B cell (primary cell): ENCODE measurements at regions not wholly inside any gene's neighbourhood (a gene's known extent, or its start where the extent isn't known, plus 50 kb on each side); places are given as distances from the start of the nearest gene placed in this dataset.

Source experiments
- ATAC-seq: fragments of 200-7000 bp; cut with Tn5 transposase; one replicate; pipeline ENCODE4 v1.10.0; 2021; ENCODE audit warnings: low read depth, mild to moderate bottlenecking, moderate number of reproducible peaks, moderate library complexity
- CTCF ChIA-PET: fragments of 350-600 bp; sonication (Branson Sonifier 250); formaldehyde crosslinking; loops from one replicate; lab custom pipeline; 2021; ENCODE audit warnings: antibody characterized with exemption, inconsistent platforms; lab: Charles Lee
- POLR2A ChIA-PET: fragments of 350-600 bp; sonication (Branson Sonifier 250); formaldehyde crosslinking; loops from one replicate; lab custom pipeline; 2021; ENCODE audit warnings: antibody characterized with exemption; lab: Charles Lee
- DNase-seq: peaks from one replicate; pipeline ENCODE4 v3.0.0; 2013
- H2AFZ ChIP-seq: 2 replicates; pipeline ENCODE4 v1.6.1; 2012; ENCODE audit warnings: mild to moderate bottlenecking, low read depth, low read length; ENCODE audit not compliant: insufficient read depth, poor library complexity, severe bottlenecking
- H3K27ac ChIP-seq, 2 donors: 1 replicate in 1 of 2; 2 replicates in 1 of 2; pipeline ENCODE4 v1.5.1; 2012 to 2013; ENCODE audit warnings: low read length in 2 of 2, mild to moderate bottlenecking in 2 of 2, moderate library complexity in 1 of 2
- H3K27me3 ChIP-seq, 4 experiments: fragments of 200-600 bp in 1 of 4; sonication (generic) in 1 of 4; replicated peaks in 1 of 4; 1 replicate in 2 of 4; 2 replicates in 2 of 4; pipeline versions ENCODE4 v1.6.1 to v1.7.0; 2013 to 2016; ENCODE audit warnings: low read length in 3 of 4, mild to moderate bottlenecking in 2 of 4, mixed read lengths in 1 of 4, moderate library complexity in 1 of 4; ENCODE audit not compliant: insufficient read depth in 4 of 4, control insufficient read depth in 3 of 4; ENCODE audit errors: control extremely low read depth in 1 of 4
- H3K36me3 ChIP-seq, 2 experiments: replicated peaks in 1 of 2; 1 replicate in 1 of 2; 2 replicates in 1 of 2; pipeline versions ENCODE4 v1.6.1 to v1.7.1; 2013; ENCODE audit warnings: low read length in 1 of 2; ENCODE audit not compliant: insufficient read depth in 2 of 2, control insufficient read depth in 1 of 2; ENCODE audit errors: control extremely low read depth in 1 of 2, extremely low read depth in 1 of 2
- H3K4me1 ChIP-seq, 2 donors: fragments of 200-600 bp in 1 of 2; sonication (generic) in 1 of 2; 1 replicate in 1 of 2; 2 replicates in 1 of 2; pipeline versions ENCODE4 v1.5.1 to v1.6.1; 2013 to 2017; ENCODE audit warnings: low read length in 2 of 2; ENCODE audit not compliant: control insufficient read depth in 2 of 2, insufficient read depth in 2 of 2
- H3K4me2 ChIP-seq: replicated peaks from 2 replicates; pipeline ENCODE3; 2012; ENCODE audit warnings: mild to moderate bottlenecking, low read depth, low read length; ENCODE audit not compliant: poor library complexity, severe bottlenecking
- H3K4me3 ChIP-seq, 5 experiments: fragments of 200-600 bp in 1 of 5; sonication (generic) in 1 of 5; 1 replicate in 3 of 5; 2 replicates in 2 of 5; pipeline versions ENCODE4 v1.5.1 to v1.7.0; 2011 to 2016; ENCODE audit warnings: low read length in 4 of 5, mild to moderate bottlenecking in 4 of 5, low read depth in 2 of 5, control low read depth in 1 of 5, moderate library complexity in 1 of 5; ENCODE audit not compliant: insufficient read depth in 1 of 5; ENCODE audit errors: control extremely low read depth in 1 of 5, extremely low read depth in 1 of 5
- H3K79me2 ChIP-seq: fragments of 200-600 bp; sonication (generic); one replicate; pipeline ENCODE4 v1.6.0; 2016; ENCODE audit warnings: low read length; ENCODE audit not compliant: control insufficient read depth, insufficient read depth
- H3K9ac ChIP-seq: fragments of 200-600 bp; sonication (generic); 2 replicates; pipeline ENCODE4 v1.6.1; 2017; ENCODE audit warnings: mild to moderate bottlenecking, low read length, moderate library complexity
- H3K9me3 ChIP-seq, 3 donors: one replicate each; pipeline versions ENCODE4 v1.6.1 to v1.7.1; 2013; ENCODE audit warnings: low read length in 2 of 3; ENCODE audit not compliant: control insufficient read depth in 2 of 3, insufficient read depth in 1 of 3; ENCODE audit errors: control extremely low read depth in 1 of 3
- H4K20me1 ChIP-seq: 2 replicates; pipeline ENCODE4 v1.6.0; 2012; ENCODE audit warnings: mild to moderate bottlenecking, low read length; ENCODE audit not compliant: insufficient read depth, control insufficient read depth, poor library complexity, severe bottlenecking
- H3K27ac Mint-ChIP-seq: one replicate; pipeline ENCODE4 v1.8.0; 2021; ENCODE audit warnings: mixed read lengths
- H3K27me3 Mint-ChIP-seq: one replicate; pipeline ENCODE4 v1.8.0; 2021; ENCODE audit warnings: mixed read lengths
- H3K4me1 Mint-ChIP-seq: one replicate; pipeline ENCODE4 v1.8.0; 2021; ENCODE audit warnings: mixed read lengths
- H3K4me3 Mint-ChIP-seq: one replicate; pipeline ENCODE4 v1.8.0; 2021; ENCODE audit warnings: mixed read lengths
- H3K9me3 Mint-ChIP-seq: one replicate; pipeline ENCODE4 v1.8.0; 2022; ENCODE audit warnings: mixed read lengths; ENCODE audit not compliant: insufficient read depth
- EZH2 ChIP-seq: IDR thresholded peaks from 2 replicates; pipeline ENCODE4 v1.6.1; 2012; ENCODE audit warnings: borderline replicate concordance, low read depth, mild to moderate bottlenecking, moderate library complexity, low read length; ENCODE audit not compliant: insufficient read depth, poor library complexity, severe bottlenecking
- WGBS: methylation state at CpG from one replicate; pipeline ENCODE4 v1.1.5; 2013; ENCODE audit warnings: missing lambda C conversion rate; ENCODE audit not compliant: insufficient coverage; 5-methylcytosine and 5-hydroxymethylcytosine counted together
- intact Hi-C: fragments of 100-400 bp; cut with micrococcal nuclease; formaldehyde crosslinking; loops from one replicate; pipeline ENCODE4 v1.10.0; 2022
- TF ChIP-seq, protein P1 (sequence below): fragments of 200-600 bp; IDR thresholded peaks from one replicate; pipeline ENCODE4 v1.8.0; 2022; ENCODE audit warnings: antibody characterized with exemption, mild to moderate bottlenecking

DNA sequence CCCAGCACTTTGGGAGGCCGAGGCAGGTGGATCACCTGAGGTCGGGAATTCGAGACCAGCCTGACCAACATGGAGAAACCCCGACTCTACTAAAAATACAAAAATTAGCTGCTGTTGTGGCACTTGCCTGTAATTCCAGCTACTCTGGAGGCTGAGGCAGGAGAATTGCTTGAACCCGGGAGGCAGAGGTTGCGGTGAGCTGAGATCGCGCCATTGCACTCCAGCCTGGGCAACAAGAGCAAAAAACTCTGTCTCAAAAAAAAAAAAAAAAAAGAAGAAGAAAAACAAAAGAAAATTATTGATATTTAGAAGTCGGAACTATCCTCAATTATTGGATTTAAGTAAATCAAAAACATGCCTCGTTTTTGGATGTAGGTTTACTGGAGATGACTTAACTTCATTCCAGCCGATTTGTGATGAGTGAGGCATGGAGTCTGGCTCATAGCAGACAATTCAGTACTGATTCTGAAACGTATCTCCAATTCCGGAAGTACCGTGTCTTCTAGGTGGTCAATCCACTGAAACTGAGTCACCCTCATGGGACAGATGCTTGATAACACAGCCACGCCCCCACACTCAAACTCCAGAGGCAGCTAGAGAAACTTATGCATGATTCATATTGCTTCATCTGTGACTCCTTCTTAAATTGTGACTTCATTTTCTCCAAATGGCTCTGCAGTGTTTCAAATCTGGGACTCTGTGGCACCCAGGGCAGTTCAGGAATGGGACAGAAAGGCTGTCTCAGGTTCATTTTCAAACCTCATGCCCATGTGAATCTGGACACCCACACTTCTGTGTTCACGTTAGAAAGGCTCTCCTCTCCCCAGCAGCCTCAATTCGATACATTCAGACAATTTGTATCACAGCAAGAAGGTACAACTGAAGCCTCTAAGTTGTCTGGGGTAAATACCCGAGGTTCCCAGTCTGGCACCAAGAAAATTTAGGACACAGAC, 110.4 kb upstream of the ARMC2 start:
- Histone ChIP-seq H3K9me3 (no peaks in the 10 kb centered on the region), H3K27ac (no peak overlapping the region), H3K4me1 (peaks cover 0 to 4% of the 10 kb centered on the region in 2 donors), H3K36me3 (no peaks in the 10 kb centered on the region), H3K27me3 (no peaks in the 10 kb centered on the region), H3K9ac (no peak overlapping the region), H3K4me3 (no peak overlapping the region), H3K4me2 (no peak overlapping the region), H2AFZ (no peak overlapping the region), H4K20me1 (no peaks in the 10 kb centered on the region), H3K79me2 (no peaks in the 10 kb centered on the region)
- intact Hi-C loops, result no loop called here
- no peaks in the 10 kb centered on the region for H3K9me3 Mint-ChIP-seq
- H3K27ac Mint-ChIP-seq, result no peak overlapping the region
- ChIA-PET POLR2A (no interaction called here), CTCF (no interaction called here)
- WGBS, result 85% methylated on average over 6 of the region's 18 CpGs
- DNase-seq (no peak), ATAC-seq (no peak)
- H3K4me3 Mint-ChIP-seq, result no peak overlapping the region
- peaks cover 6% of the 10 kb centered on the region for H3K4me1 Mint-ChIP-seq
- no peak for TF ChIP-seq EZH2
- TF ChIP-seq, protein P1, sequence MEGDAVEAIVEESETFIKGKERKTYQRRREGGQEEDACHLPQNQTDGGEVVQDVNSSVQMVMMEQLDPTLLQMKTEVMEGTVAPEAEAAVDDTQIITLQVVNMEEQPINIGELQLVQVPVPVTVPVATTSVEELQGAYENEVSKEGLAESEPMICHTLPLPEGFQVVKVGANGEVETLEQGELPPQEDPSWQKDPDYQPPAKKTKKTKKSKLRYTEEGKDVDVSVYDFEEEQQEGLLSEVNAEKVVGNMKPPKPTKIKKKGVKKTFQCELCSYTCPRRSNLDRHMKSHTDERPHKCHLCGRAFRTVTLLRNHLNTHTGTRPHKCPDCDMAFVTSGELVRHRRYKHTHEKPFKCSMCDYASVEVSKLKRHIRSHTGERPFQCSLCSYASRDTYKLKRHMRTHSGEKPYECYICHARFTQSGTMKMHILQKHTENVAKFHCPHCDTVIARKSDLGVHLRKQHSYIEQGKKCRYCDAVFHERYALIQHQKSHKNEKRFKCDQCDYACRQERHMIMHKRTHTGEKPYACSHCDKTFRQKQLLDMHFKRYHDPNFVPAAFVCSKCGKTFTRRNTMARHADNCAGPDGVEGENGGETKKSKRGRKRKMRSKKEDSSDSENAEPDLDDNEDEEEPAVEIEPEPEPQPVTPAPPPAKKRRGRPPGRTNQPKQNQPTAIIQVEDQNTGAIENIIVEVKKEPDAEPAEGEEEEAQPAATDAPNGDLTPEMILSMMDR, result no peak
- H3K27me3 Mint-ChIP-seq, result peaks cover 22% of the 10 kb centered on the region

DNA sequence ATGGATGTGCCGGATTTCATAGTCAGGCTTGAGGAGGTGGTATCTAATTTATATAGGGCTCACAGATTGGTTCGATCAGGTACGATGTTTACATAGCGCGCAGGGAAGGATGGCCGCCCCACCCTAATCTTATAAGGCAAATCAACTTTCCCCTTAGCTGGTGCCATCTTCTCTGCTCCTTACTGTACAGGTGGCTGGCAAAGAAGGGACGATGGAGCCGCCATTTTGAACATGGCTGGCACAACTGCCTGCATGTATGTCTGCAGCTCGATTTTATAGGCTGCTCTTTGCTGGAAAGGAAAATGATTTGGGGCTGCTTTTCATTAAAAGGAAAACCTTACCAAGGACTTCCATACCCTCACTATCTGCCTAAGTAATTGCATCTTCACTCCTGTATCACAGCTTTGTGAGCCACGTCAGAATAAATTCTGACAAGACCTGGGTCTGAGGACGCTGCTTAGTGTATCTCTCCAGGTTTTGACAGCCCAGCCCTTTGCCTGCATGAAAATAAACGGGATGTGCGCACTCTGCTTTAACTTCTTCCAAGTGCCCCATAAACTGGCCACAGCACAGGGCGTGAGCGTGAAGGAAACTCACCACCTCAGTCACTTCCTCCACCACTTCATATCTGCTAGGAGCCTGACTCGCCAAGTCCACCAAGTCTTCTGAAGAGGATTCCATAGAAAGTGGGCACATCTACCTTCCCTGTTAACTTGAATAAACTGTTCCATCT, 109.4 kb upstream of the ARMC2 start:
- Histone ChIP-seq H3K36me3 (no peaks in the 10 kb centered on the region), H3K79me2 (no peaks in the 10 kb centered on the region), H3K27ac (no peak overlapping the region), H3K9ac (no peak overlapping the region), H3K4me2 (no peak overlapping the region), H3K27me3 (no peaks in the 10 kb centered on the region), H3K4me3 (no peak overlapping the region), H4K20me1 (no peaks in the 10 kb centered on the region), H2AFZ (no peak overlapping the region), H3K9me3 (no peaks in the 10 kb centered on the region), H3K4me1 (peaks cover 0 to 4% of the 10 kb centered on the region in 2 donors)
- Mint-ChIP-seq H3K4me3 (no peak overlapping the region), H3K9me3 (no peaks in the 10 kb centered on the region), H3K4me1 (peaks cover 6% of the 10 kb centered on the region), H3K27ac (no peak overlapping the region), H3K27me3 (peaks cover 30% of the 10 kb centered on the region)
- ChIA-PET POLR2A (no interaction called here), CTCF (no interaction called here)
- intact Hi-C loops, result no loop called here
- no peak for ATAC-seq
- no peak for DNase-seq
- no peak for TF ChIP-seq EZH2
- TF ChIP-seq, protein P1, result no peak
- 94% methylated on average over 10 of the region's 16 CpGs for WGBS
